Suppressor macrophage (primary cell): ENCODE measurements at regions not wholly inside any gene's neighbourhood (a gene's known extent, or its start where the extent isn't known, plus 50 kb on each side); places are given as distances from the start of the nearest gene placed in this dataset.

Source experiments
- DNase-seq, 4 experiments: peaks; one replicate each; pipeline ENCODE4 v3.0.0-alpha.2; 2020 to 2022

GRCh38 chr13:105412171-105412570 is 1123.3 kb downstream of the EFNB2 start:
- DNase-seq: no peak

- DNase-seq: peak; percentile 7 to 48 (median 24)
Measured at GRCh38 chr13:105410602-105411001, 1124.9 kb downstream of the EFNB2 start.

- DNase-seq: no peak
Measured at GRCh38 chr13:105406551-105406950, 1128.9 kb downstream of the EFNB2 start.

- no peak for DNase-seq
Measured at GRCh38 chr13:105403086-105403485, 1132.4 kb downstream of the EFNB2 start.

GRCh38 chr13:105395041-105395440 is 1140.4 kb downstream of the EFNB2 start:
- DNase-seq: no peak

- no peak for DNase-seq
Measured at GRCh38 chr13:105389373-105389772, 1146.1 kb downstream of the EFNB2 start.

GRCh38 chr13:105377452-105377851 is 1158.0 kb downstream of the EFNB2 start:
- DNase-seq: no peak

- DNase-seq: no peak
Measured at GRCh38 chr13:105370011-105370650, 1165.3 kb downstream of the EFNB2 start.

GRCh38 chr13:105368781-105369180 is 1166.7 kb downstream of the EFNB2 start:
- no peak for DNase-seq

- DNase-seq: peak in 3 of 4 experiments; percentile 2 to 5 (median 3)
Measured at GRCh38 chr13:105365831-105366230, 1169.6 kb downstream of the EFNB2 start.

- no peak for DNase-seq
Measured at GRCh38 chr13:105365021-105365550, 1170.4 kb downstream of the EFNB2 start.

- DNase-seq: no peak
Measured at GRCh38 chr13:105364191-105364590, 1171.3 kb downstream of the EFNB2 start.

GRCh38 chr13:105363261-105364190 is 1171.9 kb downstream of the EFNB2 start:
- peak; percentile 1 to 27 (median 10) for DNase-seq

GRCh38 chr13:105353654-105354053 is 1181.8 kb downstream of the EFNB2 start:
- no peak for DNase-seq

GRCh38 chr13:105349082-105349723 is 1186.3 kb downstream of the EFNB2 start:
- no peak for DNase-seq

- DNase-seq: no peak
Measured at GRCh38 chr13:105346141-105346775, 1189.2 kb downstream of the EFNB2 start.

- DNase-seq: no peak
Measured at GRCh38 chr13:105345730-105346129, 1189.7 kb downstream of the EFNB2 start.

GRCh38 chr13:105345131-105345530 is 1190.3 kb downstream of the EFNB2 start:
- no peak for DNase-seq

- no peak for DNase-seq
Measured at GRCh38 chr13:105343134-105343806, 1192.2 kb downstream of the EFNB2 start.

GRCh38 chr13:105342281-105342820 is 1193.1 kb downstream of the EFNB2 start:
- no peak for DNase-seq

GRCh38 chr13:105341758-105342157 is 1193.7 kb downstream of the EFNB2 start:
- no peak for DNase-seq

GRCh38 chr13:105341256-105341655 is 1194.2 kb downstream of the EFNB2 start:
- no peak for DNase-seq
